Vagina (tissue), 2 donors: ENCODE measurements at regions not wholly inside any gene's neighbourhood (a gene's known extent, or its start where the extent isn't known, plus 50 kb on each side); places are given as distances from the start of the nearest gene placed in this dataset.

Source experiments
- CTCF ChIP-seq, 3 experiments: fragments of 450-650 bp in 2 of 3; fragments of 200-600 bp in 1 of 3; sonication (generic) in 1 of 3; IDR thresholded peaks; one replicate each; pipeline ENCODE4 v1.5.1; 2017 to 2019; ENCODE audit warnings: antibody characterized with exemption in 3 of 3, mild to moderate bottlenecking in 2 of 3, moderate library complexity in 2 of 3
- POLR2A ChIP-seq, 2 donors: fragments of 450-650 bp; IDR thresholded peaks; one replicate each; pipeline ENCODE4 v1.6.1; 2017; ENCODE audit warnings: antibody characterized with exemption in 2 of 2, mild to moderate bottlenecking in 2 of 2, moderate library complexity in 2 of 2

GRCh38 chr14:44699391-44699790 lies 192.3 kb upstream of the FSCB start:
- no peak for TF ChIP-seq POLR2A (IDR thresholded peaks at IDR 0.05)
- TF ChIP-seq CTCF (IDR thresholded peaks at IDR 0.05), result no peak
